ENCODE measurements at regions not wholly inside any gene's neighbourhood (a gene's known extent, or its start where the extent isn't known, plus 50 kb on each side); places are given as distances from the start of the nearest gene placed in this dataset.

DNA sequence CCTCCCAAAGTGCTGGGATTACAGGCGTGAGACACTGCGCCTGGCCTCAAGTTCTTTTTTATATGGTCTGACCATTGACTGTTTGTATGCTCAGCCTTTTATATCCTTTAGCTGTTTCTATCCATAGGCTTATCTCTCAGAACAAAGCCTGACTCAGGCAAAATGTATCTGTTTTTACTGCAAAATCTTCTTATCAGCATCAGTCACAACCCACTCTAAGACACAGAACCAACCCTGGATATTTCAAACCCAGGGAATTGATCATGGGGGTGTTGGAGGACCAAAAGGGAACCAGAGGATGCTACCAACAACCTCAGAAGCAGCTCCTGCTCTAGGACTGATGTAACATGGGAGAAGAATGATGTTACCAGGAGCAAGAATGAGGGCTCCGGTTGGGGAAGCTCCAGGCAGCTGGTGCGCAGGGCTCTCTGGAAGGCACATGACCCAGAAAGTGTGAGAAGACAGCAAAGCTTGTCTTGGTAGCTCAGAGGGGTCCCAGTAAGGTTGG is 75.3 kb upstream of the NCK2 start:
- TF ChIP-seq RAD21 (IDR thresholded peaks at IDR 0.05) (no peak), HNF4A (conservative IDR thresholded peaks at IDR 0.05) (no peak)
- TF ChIP-seq, protein P1, sequence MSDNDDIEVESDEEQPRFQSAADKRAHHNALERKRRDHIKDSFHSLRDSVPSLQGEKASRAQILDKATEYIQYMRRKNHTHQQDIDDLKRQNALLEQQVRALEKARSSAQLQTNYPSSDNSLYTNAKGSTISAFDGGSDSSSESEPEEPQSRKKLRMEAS (IDR thresholded peaks at IDR 0.05): no peak

Measured in liver (tissue), 2 donors.